HG03103 (cell line): ENCODE measurements at regions not wholly inside any gene's neighbourhood (a gene's known extent, or its start where the extent isn't known, plus 50 kb on each side); places are given as distances from the start of the nearest gene placed in this dataset.
"Not testable (repeated sequence)": the region's sequence is repeated elsewhere in the genome, so short reads cannot be mapped to it uniquely, and the experiment has no call there.

Experiments used
- ATAC-seq: cut with Tn5 transposase; IDR thresholded peaks from one replicate; pipeline ENCODE4 v1.9.1; 2021; ENCODE audit warnings: low read depth; ENCODE audit not compliant: unreplicated experiment

DNA sequence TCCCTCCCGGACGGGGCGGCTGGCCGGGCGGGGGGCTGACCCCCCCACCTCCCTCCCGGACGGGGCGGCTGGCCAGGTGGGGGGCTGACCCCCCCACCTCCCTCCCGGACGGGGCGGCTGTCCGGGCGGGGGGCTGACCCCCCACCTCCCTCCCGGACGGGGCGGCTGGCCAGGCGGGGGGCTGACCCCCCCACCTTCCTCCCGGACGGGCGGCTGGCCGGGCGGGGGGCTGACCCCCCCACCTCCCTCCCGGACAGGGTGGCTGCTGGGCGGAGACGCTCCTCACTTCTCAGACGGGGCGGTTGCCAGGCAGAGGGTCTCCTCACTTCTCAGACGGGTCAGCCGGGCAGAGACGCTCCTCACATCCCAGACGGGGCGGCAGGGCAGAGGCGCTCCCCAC lies 168.5 kb upstream of the SPRED2 start:
- ATAC-seq, result not testable (repeated sequence)

DNA sequence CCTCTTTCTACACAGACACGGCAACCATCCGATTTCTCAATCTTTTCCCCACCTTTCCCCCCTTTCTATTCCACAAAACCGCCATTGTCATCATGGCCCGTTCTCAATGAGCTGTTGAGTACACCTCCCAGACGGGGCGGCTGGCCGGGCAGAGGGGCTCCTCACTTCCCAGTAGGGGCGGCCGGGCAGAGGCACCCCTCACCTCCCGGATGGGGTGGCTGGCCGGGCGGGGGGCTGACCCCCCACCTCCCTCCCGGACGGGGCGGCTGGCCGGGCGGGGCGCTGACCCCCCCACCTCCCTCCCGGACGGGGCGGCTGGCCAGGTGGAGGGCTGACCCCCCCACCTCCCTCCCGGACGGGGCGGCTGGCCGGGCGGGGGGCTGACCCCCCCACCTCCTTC lies 168.0 kb upstream of the SPRED2 start:
- ATAC-seq, result not testable (repeated sequence)

DNA sequence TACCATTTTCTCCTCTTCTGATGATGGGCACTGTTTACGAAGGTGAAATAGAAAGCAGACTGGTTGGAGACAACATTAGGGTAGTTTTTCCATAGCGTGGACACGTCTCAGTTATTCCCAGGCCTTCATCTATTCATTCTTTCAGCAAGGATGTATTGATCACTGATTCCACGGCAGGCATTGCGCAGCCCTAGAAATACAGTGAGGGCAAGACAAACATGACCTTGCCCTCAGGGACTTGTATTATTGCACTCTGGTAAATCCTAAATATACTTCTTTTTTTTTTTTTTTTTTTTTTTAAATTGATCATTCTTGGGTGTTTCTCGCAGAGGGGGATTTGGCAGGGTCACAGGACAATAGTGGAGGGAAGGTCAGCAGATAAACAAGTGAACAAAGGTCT lies 167.3 kb upstream of the SPRED2 start:
- no peak for ATAC-seq

DNA sequence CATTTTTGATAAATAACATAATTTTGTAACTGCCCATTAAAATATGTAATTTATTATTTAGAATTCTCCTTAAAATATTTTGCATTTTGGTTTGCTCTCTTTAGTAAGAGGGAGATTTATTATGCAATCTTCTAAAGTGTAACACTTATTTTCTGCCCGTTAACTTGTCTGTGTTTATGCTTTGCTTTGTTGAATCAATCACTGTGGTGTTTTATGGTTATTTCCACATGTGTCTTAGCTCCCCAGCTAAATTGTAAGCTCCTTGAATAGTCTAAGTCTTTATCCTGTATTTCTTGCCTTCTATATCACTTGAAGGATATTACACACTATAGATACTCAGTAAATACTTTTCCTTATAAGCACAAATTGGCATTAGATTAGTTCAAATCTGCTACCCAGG lies 166.6 kb upstream of the SPRED2 start:
- ATAC-seq, result no peak

DNA sequence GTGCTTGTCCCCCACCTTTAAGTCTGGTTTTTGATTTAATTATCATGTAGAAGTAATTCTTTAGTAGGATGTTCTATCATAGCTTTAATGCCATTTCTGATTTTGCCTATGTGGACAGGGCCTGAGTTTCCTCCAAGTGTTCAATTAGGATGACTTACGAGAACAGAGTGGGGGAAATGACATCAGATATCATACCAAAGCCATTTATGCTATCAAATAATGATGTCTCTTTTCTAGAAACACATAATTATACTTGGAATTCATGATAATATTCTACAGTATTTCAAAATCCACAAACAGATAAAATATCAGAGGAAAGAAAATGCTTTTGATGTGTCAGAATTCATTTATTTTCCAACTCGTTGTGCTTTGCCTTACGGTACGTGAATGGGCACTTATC lies 165.9 kb upstream of the SPRED2 start:
- ATAC-seq, result no peak

DNA sequence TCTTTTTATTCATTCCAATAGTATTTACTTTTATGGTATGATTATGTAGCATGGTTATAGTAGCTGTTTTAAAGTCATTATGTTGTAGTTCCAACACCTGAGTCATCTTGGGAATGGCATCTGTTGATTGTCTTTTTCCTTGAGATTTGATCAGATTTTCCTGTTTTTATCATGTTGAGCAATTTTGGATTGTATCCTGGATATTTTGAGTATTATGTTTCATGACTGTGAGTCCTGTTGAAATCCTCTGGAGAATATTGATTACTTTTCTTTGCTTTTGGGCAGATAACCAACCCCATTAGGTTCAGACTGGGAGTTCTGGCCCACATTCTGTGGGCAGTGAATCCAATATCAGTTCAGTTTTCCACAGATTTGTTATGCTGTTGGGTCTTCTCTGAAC lies 163.2 kb upstream of the SPRED2 start:
- no peak for ATAC-seq

DNA sequence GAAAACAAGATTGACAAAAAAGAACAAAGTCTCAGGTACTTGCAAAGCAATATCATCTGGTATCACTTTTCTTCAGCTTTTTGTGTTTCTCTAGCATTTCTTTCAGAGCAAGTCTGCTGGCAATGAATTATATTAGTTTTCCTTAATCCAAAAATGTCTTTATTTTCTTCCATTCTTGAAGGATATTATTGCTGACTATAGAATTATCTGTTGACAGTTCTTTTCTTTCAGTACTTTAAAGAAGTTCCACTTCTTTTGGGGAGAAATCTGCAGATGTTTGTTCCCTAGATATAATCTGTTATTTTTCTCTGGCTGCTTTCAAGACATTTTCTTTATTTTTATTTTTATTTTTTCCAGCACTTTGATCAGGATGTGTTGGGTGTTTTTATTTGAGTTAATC lies 161.8 kb upstream of the SPRED2 start:
- ATAC-seq, result no peak

DNA sequence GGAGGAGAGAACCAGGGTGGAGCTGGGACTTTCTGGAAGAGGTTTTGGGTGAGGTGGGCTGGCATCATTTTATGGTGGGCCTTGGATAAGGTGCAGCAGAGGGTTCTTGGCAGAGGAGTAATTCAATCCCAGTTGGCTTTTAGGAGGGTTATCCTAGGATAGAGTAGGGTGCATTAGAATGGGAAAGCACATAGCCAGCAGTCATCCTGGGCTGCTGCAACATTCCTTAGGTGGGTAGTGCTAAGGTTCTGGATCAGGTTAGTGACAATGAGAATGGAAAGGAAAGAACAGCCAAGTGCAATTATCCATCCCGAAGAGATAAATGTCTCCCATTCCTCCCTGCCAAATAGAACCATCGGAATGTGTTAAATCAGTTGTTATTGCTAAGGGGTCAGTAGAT lies 157.3 kb upstream of the SPRED2 start:
- no peak for ATAC-seq

DNA sequence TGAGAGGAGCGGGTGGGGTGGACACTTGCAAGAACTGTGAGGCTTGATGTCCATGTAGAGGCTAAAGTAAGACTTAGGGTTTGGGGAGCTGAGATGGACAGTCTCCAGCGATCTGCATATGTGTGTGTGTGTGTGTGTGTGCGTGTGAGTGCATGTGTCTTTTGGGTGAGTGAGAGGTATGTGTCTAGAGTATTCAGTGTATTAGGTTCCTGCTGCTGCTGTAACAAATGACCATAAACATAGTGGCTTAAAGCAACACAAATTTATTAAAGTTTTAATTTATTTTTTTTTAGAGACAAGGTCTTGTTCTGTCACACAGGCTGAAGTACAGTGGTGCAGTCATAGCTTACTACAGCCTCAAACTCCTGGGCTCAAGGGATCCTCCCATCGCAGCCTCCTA lies 155.4 kb upstream of the SPRED2 start:
- no peak for ATAC-seq

DNA sequence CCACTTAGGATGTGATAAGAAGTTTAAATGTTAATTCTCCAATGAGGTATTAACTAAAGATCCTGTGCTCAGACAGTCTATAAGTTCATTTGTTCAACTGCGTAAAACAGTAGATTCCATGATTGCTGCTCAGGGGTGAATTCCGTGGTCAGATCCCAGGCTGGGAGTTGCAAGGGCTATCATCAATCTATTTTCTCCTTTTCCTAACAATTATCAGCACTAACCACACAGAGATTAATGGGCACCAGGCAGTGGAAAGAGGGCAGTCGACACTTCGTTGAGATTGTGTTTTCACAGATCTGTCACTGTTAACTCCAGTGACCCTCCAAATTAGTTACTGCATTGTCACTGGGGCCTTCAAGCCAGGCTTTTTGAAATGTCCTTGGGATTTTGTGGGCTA lies 154.1 kb upstream of the SPRED2 start:
- ATAC-seq, result no peak

DNA sequence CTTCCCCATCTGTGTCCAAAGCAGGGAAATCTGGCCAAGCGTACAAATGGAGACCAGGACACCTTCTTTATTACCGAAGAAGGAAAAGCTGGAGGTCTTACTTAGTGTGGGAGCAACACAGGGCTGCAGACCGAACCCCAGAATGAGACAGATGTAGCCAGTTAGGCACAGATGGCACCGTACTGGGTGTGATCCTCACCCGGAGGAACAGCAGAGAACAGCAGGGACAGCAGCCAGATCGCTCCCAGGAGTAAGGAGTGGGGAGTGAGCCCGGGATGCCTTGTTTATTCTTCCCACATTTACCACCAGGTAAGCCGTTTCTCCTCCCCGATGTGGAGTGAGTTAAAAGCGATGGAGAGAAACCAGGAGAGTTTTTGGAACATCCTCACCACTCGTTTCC lies 150.7 kb upstream of the SPRED2 start:
- no peak for ATAC-seq

DNA sequence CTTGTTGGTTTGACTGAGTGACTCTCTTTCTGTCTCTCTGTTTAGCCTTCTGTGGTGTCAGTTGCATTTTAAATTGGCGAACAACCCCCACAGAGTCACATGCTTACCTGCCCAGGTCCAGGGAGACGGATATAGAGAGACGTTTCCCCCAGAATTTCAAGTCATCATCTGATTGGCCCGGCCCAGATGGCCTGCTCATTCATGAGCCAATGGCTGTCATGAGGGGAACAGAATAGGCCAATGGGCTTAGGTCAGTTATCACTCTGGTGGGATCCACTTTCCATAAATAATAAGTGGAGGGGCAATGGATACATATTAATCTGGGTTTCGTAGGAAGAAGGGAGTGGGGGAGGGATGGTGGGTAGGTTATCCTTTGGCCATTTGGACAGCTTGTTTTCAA lies 150.0 kb upstream of the SPRED2 start:
- ATAC-seq, result no peak

DNA sequence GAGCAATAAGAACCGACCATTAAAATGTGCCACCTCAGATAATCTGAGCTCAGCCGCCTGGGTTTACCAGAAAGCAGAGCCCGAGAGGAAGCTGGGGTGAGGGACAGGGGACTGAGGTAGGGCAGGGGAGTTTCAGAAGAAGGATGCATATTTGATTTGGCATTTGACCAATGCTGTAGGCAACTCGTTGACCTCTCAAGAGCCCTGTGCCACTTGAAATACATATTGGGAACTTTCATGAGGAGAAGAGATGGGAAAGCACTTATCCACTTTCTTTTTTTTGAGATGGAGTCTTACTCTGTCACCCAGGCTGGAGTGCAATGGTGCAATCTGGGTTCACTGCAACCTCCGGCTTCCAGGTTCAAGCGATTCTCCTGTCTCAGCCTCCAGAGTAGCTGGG lies 148.4 kb upstream of the SPRED2 start:
- ATAC-seq, result no peak

DNA sequence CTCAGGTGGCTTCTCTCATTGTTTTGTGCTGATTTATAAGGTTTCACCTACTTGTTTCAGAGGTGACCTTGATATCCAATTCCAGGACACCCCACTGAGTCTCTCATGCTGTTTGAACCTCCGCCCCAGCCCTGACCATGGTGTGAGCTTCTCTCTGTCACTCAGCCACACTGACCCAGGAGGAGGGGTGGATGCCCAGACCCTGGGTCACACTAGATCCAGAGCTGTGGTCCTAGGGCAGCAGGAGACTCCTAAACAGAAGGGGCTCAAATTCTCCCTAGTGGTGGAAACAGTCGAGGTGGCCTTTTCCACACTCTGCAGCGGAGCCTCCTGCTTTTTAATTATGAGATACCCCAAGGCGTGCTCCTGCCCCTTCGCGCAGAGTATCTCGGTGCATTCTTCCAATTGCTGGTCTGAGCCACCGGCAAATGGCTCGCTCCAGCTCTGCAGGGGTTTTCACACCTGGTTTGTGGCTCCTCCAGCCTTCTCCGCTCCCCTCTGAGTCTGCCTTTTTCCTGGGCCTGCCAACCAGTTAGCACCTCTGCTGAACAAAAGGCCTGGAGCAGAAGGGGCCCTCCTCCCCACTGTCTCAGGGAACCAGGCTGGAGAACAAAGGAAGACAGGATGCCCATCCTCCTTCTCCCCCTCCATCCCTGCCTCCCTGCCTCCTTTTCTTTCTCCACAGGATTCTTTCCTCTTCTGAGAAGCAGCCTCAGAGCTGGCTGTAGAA lies 147.3 kb upstream of the SPRED2 start:
- ATAC-seq, result no peak

DNA sequence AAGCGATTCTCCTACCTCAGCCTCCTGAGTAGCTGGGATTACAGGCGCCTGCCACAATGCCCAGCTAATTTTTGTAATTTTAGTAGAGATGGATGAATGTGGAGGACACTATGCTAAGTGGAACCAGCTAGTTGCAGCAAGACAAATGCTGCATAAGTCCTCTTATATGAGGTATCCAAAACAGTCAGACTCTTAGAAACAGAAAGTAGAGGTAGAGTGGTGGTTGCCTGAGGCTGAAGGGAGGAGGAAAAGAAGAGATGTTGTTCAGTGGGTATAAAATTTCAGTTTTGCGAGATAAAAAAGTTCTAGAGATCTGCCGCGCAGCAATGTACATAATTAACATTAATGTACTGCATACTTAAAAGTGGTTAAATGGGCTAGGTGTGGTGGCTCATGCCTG lies 145.3 kb upstream of the SPRED2 start:
- no peak for ATAC-seq

DNA sequence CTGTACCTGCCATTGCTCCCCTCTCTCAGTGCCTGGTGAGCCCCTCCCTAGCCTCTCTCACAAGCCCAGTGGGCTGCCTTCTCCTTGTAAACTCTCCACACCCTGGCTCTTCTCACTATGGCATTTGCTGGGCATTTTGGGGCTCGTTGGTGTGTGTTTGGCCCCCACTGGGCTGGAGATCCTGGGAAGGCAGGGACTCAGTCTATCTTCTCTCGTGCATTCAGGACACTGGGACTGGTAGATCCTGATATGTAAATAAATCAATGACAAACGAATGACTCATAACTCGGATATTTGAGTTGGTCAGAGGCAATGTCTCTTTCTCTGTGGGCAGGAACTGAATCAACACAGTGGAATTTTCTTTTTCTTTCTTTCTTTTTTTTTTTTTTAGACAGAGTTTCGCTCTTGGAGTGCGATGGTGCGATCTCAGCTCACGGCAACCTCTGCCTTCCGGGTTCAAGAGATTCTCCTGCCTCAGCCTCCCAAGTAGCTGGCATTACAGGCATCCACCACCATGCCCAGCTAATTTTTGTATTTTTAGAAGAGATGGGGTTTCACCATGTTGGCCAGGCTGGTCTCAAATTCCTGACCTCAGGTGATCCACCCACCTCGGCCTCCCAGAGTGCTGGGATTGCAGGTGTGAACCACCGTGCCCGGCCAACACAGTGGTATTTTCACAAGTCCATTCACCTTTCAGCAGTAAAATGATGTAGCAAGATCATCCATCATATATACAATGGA lies 144.6 kb upstream of the SPRED2 start:
- no peak for ATAC-seq

DNA sequence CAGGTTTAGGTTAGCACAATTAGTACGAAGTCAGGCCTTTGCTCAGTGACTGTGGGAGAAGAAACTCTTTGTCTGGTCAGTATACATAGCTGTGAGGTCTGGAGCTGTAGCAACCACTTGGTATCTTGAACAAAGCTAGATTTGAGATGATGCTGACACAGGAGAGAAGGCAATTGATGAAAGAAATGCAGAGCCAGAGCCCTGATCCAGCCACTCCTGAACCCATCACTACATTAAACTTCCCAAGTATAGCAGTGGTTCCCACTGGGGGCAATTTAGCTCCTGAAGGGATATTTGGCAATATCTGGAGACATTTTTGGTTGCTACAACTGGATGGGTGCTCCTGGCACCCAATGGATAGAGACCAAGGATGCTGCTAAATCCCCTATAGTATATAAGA lies 143.9 kb upstream of the SPRED2 start:
- ATAC-seq, result no peak

DNA sequence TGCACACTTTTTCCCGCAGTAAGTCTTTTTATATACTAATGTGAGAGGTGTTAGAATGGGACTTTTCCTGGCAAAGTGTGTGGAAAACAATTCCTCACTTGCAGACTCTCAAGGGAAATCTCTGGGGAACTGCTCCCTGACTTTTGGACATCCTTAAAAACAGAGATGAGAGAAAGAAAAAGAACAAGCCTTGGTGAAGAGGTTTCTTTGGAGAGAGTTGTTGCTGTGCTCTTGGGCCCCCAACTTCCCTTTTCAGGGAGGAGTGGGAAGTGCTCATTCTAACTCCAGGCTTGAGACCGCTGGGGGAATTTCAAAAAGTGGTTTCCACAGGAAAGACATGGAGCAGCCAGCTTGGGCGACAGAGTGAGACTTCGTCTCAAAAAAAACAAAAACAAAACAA lies 142.6 kb upstream of the SPRED2 start:
- ATAC-seq, result no peak

DNA sequence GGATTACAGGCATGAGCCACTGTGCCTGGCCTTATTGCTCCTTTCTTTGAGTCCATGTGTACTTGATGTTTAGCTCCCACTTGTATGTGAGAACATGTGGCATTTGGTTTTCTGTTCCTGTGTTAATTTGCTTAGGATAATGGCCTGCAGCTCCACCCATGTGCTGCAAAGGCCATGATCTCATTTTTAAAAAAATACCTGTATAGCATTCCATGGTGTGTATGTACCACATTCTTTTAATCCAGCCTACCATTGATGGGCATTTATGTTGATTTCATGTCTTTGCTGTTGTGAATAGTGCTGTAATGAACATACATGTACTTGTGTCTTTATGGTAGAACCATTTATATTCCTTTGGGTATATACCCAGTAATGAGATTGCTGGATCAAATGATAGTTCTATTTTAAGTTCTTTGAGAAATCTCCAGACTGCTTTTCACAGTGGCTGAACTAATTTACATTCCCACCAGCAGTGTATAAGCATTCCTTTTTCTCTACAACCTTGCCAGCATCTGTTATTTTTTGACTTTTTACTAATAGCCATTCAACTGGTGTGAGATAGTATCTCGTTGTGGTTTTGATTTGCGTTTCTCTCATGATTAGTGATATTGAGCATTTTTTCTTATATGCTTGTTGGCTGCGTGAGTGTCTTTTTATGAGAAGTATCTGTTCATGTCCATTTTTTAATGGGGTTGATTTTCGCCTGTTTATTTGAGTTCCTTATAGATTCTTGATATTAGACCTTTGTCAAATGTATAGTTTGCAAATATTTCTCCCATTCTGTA lies 136.4 kb upstream of the SPRED2 start:
- ATAC-seq, result not testable (repeated sequence)

DNA sequence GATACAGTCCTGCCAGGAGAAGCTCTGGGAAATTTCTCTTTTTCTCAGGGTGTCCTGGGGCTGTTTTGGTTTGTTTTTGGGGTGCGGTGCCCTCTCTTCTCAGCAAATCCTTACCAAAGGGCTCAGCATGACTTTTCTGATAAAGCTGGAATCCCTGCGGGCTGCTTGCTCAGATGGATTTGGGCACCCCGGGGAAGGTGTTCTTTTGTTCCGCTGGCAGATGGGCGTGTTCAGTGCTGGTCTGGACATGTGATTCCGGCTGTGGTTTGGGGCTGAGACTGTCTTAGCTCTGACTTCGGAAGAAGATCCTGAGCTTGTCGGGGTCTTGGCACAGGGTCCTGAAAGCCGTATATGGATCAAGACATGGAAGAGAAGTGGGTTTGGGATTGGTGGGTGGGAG lies 134.2 kb upstream of the SPRED2 start:
- ATAC-seq, result no peak

DNA sequence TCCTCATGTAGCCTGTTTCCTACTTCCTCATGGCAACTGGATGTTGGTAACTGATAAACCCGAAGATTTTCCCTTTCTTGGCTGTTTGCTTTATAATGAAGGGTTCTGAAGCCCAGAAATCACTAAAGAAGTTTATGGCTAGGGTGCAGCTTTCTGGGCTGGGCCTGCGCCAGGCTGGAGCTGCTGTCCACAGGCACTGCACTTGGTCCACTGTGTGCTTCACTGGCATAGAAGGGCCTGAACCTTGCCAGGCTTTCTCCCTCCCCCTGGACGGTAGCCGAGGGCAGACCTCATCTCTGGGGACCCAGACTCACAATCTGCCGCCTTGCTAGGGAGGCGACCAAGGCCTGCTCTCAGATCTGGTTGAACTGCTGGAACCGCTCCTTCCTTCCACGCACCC lies 133.3 kb upstream of the SPRED2 start:
- no peak for ATAC-seq

DNA sequence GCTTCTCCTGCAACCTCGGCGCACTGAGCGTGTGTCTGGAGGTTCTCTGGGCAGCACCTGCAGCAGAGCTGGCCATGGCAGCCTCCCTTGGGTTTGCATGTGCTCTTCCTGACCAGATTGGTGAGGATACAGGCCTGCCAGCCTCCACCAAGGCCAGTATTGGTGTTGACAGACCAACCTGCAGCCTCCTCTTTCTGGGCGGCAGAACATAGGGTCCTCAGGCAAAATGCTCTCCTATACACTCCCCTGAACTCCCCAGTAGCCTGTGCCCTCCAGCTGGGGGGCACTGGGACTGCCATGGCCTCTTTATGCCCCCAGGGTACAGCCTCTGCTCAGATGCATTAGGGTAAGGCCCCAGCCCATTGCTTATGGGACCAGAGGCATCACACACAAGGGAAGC lies 131.9 kb upstream of the SPRED2 start:
- ATAC-seq, result no peak
